Naive thymus-derived CD4-positive, alpha-beta T cell (primary cell): ENCODE measurements at regions not wholly inside any gene's neighbourhood (a gene's known extent, or its start where the extent isn't known, plus 50 kb on each side); places are given as distances from the start of the nearest gene placed in this dataset.

Source experiments
- ATAC-seq: fragments of 150-1000 bp; cut with Tn5 transposase; 2 replicates; pipeline ENCODE4 v1.10.0; 2021; ENCODE audit warnings: mild to moderate bottlenecking, moderate library complexity
- CTCF ChIA-PET: fragments of 350-600 bp; sonication (Branson Sonifier 250); formaldehyde crosslinking; loops from one replicate; lab custom pipeline; 2021; ENCODE audit warnings: antibody characterized with exemption; lab: Charles Lee
- POLR2A ChIA-PET: fragments of 350-600 bp; sonication (Branson Sonifier 250); formaldehyde crosslinking; loops from one replicate; lab custom pipeline; 2021; ENCODE audit warnings: antibody characterized with exemption, inconsistent platforms; lab: Charles Lee
- DNase-seq, 9 donors: peaks; one replicate each; pipeline versions ENCODE4 v3.0.0 to v3.0.0-alpha.2; 2020 to 2022; ENCODE audit warnings: mixed read lengths in 1 of 9
- H3K27ac ChIP-seq: one replicate; pipeline ENCODE4 v1.7.0; 2013; ENCODE audit warnings: mild to moderate bottlenecking, low read depth, low read length, moderate library complexity
- H3K27me3 ChIP-seq, 2 donors: one replicate each; pipeline ENCODE4 v1.7.0; 2013; ENCODE audit warnings: low read length in 2 of 2, mild to moderate bottlenecking in 2 of 2, moderate library complexity in 2 of 2; ENCODE audit not compliant: control insufficient read depth in 2 of 2, insufficient read depth in 2 of 2
- H3K36me3 ChIP-seq, 3 experiments: 1 replicate in 2 of 3; 2 replicates in 1 of 3; pipeline ENCODE4 v1.7.0; 2013; ENCODE audit warnings: low read length in 3 of 3, mild to moderate bottlenecking in 3 of 3, moderate library complexity in 1 of 3; ENCODE audit not compliant: insufficient read depth in 3 of 3, control insufficient read depth in 2 of 3
- H3K4me1 ChIP-seq, 2 donors: one replicate each; pipeline ENCODE4 v1.7.0; 2013; ENCODE audit warnings: low read length in 2 of 2, mild to moderate bottlenecking in 2 of 2, moderate library complexity in 1 of 2; ENCODE audit not compliant: control insufficient read depth in 2 of 2, insufficient read depth in 2 of 2
- H3K4me3 ChIP-seq: 2 replicates; pipeline ENCODE4 v1.7.0; 2013; ENCODE audit warnings: mild to moderate bottlenecking, low read length
- H3K9me3 ChIP-seq, 3 experiments: 1 replicate in 2 of 3; 2 replicates in 1 of 3; pipeline ENCODE4 v1.7.0; 2013; ENCODE audit warnings: low read length in 3 of 3; ENCODE audit not compliant: control insufficient read depth in 2 of 3
- H3K27ac Mint-ChIP-seq, 9 donors: one replicate each; pipeline ENCODE4 v1.8.0; 2020 to 2022; ENCODE audit warnings: mixed read lengths in 9 of 9, mild to moderate bottlenecking in 8 of 9, moderate library complexity in 5 of 9, inconsistent platforms in 2 of 9
- H3K27me3 Mint-ChIP-seq, 5 donors: one replicate each; pipeline ENCODE4 v1.8.0; 2021 to 2022; ENCODE audit warnings: mixed read lengths in 5 of 5, mild to moderate bottlenecking in 1 of 5
- H3K36me3 Mint-ChIP-seq, 5 donors: one replicate each; pipeline ENCODE4 v1.8.0; 2020 to 2022; ENCODE audit warnings: mixed read lengths in 5 of 5, mild to moderate bottlenecking in 3 of 5, inconsistent platforms in 1 of 5
- H3K4me1 Mint-ChIP-seq, 7 donors: one replicate each; pipeline ENCODE4 v1.8.0; 2020 to 2022; ENCODE audit warnings: mixed read lengths in 7 of 7, mild to moderate bottlenecking in 3 of 7, inconsistent platforms in 1 of 7
- H3K4me3 Mint-ChIP-seq, 10 donors: one replicate each; pipeline ENCODE4 v1.8.0; 2020 to 2022; ENCODE audit warnings: mild to moderate bottlenecking in 10 of 10, mixed read lengths in 10 of 10, moderate library complexity in 6 of 10, inconsistent platforms in 2 of 10
- H3K9me3 Mint-ChIP-seq, 11 donors: one replicate each; pipeline ENCODE4 v1.8.0; 2020 to 2022; ENCODE audit warnings: mixed read lengths in 11 of 11, mild to moderate bottlenecking in 4 of 11, inconsistent platforms in 1 of 11, moderate library complexity in 1 of 11
- intact Hi-C, 2 donors: fragments of 100-400 bp; cut with micrococcal nuclease; formaldehyde crosslinking; loops; one replicate each; pipeline ENCODE4 v1.15.1; 2023

- H3K27ac Mint-ChIP-seq = no peak overlapping the region
- H3K27me3 ChIP-seq = no peaks in the 10 kb centered on the region
- intact Hi-C loops = no loop called here
- ATAC-seq = no peak
- H3K4me1 Mint-ChIP-seq = peaks cover 0 to 11% (median 5%) of the 10 kb centered on the region in 7 donors
- ChIA-PET CTCF (no interaction called here), POLR2A (no interaction called here)
- H3K9me3 ChIP-seq = no peaks in the 10 kb centered on the region
- no peaks in the 10 kb centered on the region for H3K36me3 ChIP-seq
- no peaks in the 10 kb centered on the region for H3K36me3 Mint-ChIP-seq
- H3K4me3 Mint-ChIP-seq = no peak overlapping the region
- no peak for DNase-seq
- peaks cover 0 to 7% (median 0%) of the 10 kb centered on the region in 5 donors for H3K27me3 Mint-ChIP-seq
- H3K4me1 ChIP-seq = no peaks in the 10 kb centered on the region
- no peaks in the 10 kb centered on the region for H3K9me3 Mint-ChIP-seq
- H3K27ac ChIP-seq = no peak overlapping the region
- H3K4me3 ChIP-seq = no peak overlapping the region
Observed at GRCh38 chr10:80894797-80895467, 357.2 kb downstream of the SH2D4B start.

- no peak for DNase-seq
- no peaks in the 10 kb centered on the region for H3K9me3 Mint-ChIP-seq
- intact Hi-C loops = no loop called here
- no peaks in the 10 kb centered on the region for H3K4me1 ChIP-seq
- ChIA-PET CTCF (no interaction called here), POLR2A (no interaction called here)
- H3K27me3 Mint-ChIP-seq = peaks cover 0 to 8% (median 0%) of the 10 kb centered on the region in 5 donors
- no peak overlapping the region for H3K4me3 Mint-ChIP-seq
- no peaks in the 10 kb centered on the region for H3K9me3 ChIP-seq
- H3K4me1 Mint-ChIP-seq = peaks cover 0 to 11% (median 5%) of the 10 kb centered on the region in 7 donors
- no peaks in the 10 kb centered on the region for H3K36me3 Mint-ChIP-seq
- no peak overlapping the region for H3K4me3 ChIP-seq
- no peaks in the 10 kb centered on the region for H3K36me3 ChIP-seq
- no peaks in the 10 kb centered on the region for H3K27me3 ChIP-seq
- no peak for ATAC-seq
- H3K27ac ChIP-seq = no peak overlapping the region
- H3K27ac Mint-ChIP-seq = no peak overlapping the region
Observed at GRCh38 chr10:80896076-80896475, 358.4 kb downstream of the SH2D4B start.

GRCh38 chr10:80896959-80897358, 359.3 kb downstream of the SH2D4B start:
- peaks cover 0 to 8% (median 0%) of the 10 kb centered on the region in 5 donors for H3K27me3 Mint-ChIP-seq
- Histone ChIP-seq H3K4me1 (no peaks in the 10 kb centered on the region), H3K27ac (no peak overlapping the region), H3K27me3 (no peaks in the 10 kb centered on the region), H3K36me3 (no peaks in the 10 kb centered on the region), H3K4me3 (no peak overlapping the region), H3K9me3 (no peaks in the 10 kb centered on the region)
- ATAC-seq (no peak), DNase-seq (no peak)
- H3K4me1 Mint-ChIP-seq = peaks cover 0 to 11% (median 5%) of the 10 kb centered on the region in 7 donors
- no peak overlapping the region for H3K4me3 Mint-ChIP-seq
- CTCF ChIA-PET = interaction anchor here (0.9 kb wide), 1 partner anchor 9 kb away, joined by 4 read pairs; no protein-coding TSS in a partner anchor
- H3K27ac Mint-ChIP-seq = no peak overlapping the region
- peaks cover 0 to 1% (median 0%) of the 10 kb centered on the region in 11 donors for H3K9me3 Mint-ChIP-seq
- intact Hi-C loops = no loop called here
- POLR2A ChIA-PET = no interaction called here
- no peaks in the 10 kb centered on the region for H3K36me3 Mint-ChIP-seq

- CTCF ChIA-PET = no interaction called here
- H3K36me3 Mint-ChIP-seq = no peaks in the 10 kb centered on the region
- H3K36me3 ChIP-seq = no peaks in the 10 kb centered on the region
- ATAC-seq = no peak
- no peak for DNase-seq
- H3K27ac ChIP-seq = no peak overlapping the region
- H3K9me3 Mint-ChIP-seq = peaks cover 0 to 1% (median 0%) of the 10 kb centered on the region in 11 donors
- H3K27me3 ChIP-seq = no peaks in the 10 kb centered on the region
- no peaks in the 10 kb centered on the region for H3K4me1 ChIP-seq
- intact Hi-C loops = no loop called here
- H3K27ac Mint-ChIP-seq = no peak overlapping the region
- H3K4me3 Mint-ChIP-seq = no peak overlapping the region
- no peaks in the 10 kb centered on the region for H3K9me3 ChIP-seq
- no peaks in the 10 kb centered on the region for H3K4me1 Mint-ChIP-seq
- no peak overlapping the region for H3K4me3 ChIP-seq
- peaks cover 0 to 8% (median 0%) of the 10 kb centered on the region in 5 donors for H3K27me3 Mint-ChIP-seq
- POLR2A ChIA-PET = no interaction called here
Observed at GRCh38 chr10:80900661-80901060, 363.0 kb downstream of the SH2D4B start.

GRCh38 chr10:80908611-80909010, 370.9 kb downstream of the SH2D4B start:
- H3K36me3 ChIP-seq = no peaks in the 10 kb centered on the region
- no peaks in the 10 kb centered on the region for H3K9me3 ChIP-seq
- intact Hi-C loops = no loop called here
- no peak overlapping the region for H3K27ac ChIP-seq
- H3K27ac Mint-ChIP-seq = no peak overlapping the region
- POLR2A ChIA-PET = no interaction called here
- DNase-seq (no peak), ATAC-seq (no peak)
- H3K4me3 Mint-ChIP-seq = no peak overlapping the region
- H3K27me3 ChIP-seq = no peaks in the 10 kb centered on the region
- H3K36me3 Mint-ChIP-seq = no peaks in the 10 kb centered on the region
- H3K4me1 ChIP-seq = no peaks in the 10 kb centered on the region
- H3K9me3 Mint-ChIP-seq = peaks cover 0 to 3% (median 0%) of the 10 kb centered on the region in 11 donors
- H3K27me3 Mint-ChIP-seq = peaks cover 0 to 14% (median 9%) of the 10 kb centered on the region in 5 donors
- no peak overlapping the region for H3K4me3 ChIP-seq
- H3K4me1 Mint-ChIP-seq = peaks cover 0 to 1% (median 0%) of the 10 kb centered on the region in 7 donors
- CTCF ChIA-PET = no interaction called here

- H3K4me1 ChIP-seq = no peaks in the 10 kb centered on the region
- H3K9me3 ChIP-seq = no peaks in the 10 kb centered on the region
- intact Hi-C loops = no loop called here
- no peak for ATAC-seq
- H3K4me3 ChIP-seq = no peak overlapping the region
- Mint-ChIP-seq H3K27me3 (peaks cover 0 to 16% (median 9%) of the 10 kb centered on the region in 5 donors), H3K4me1 (peaks cover 0 to 1% (median 0%) of the 10 kb centered on the region in 7 donors), H3K27ac (no peak overlapping the region), H3K36me3 (no peaks in the 10 kb centered on the region), H3K4me3 (no peak overlapping the region), H3K9me3 (peaks cover 0 to 3% (median 0%) of the 10 kb centered on the region in 11 donors)
- POLR2A ChIA-PET = no interaction called here
- no peak for DNase-seq
- H3K27me3 ChIP-seq = no peaks in the 10 kb centered on the region
- no peak overlapping the region for H3K27ac ChIP-seq
- no peaks in the 10 kb centered on the region for H3K36me3 ChIP-seq
- CTCF ChIA-PET = no interaction called here
Observed at GRCh38 chr10:80909254-80909653, 371.6 kb downstream of the SH2D4B start.

- ATAC-seq (no peak), DNase-seq (no peak)
- H3K27me3 Mint-ChIP-seq = peaks cover 7 to 40% (median 13%) of the 10 kb centered on the region in 5 donors
- no peaks in the 10 kb centered on the region for H3K36me3 Mint-ChIP-seq
- H3K4me1 ChIP-seq = no peaks in the 10 kb centered on the region
- POLR2A ChIA-PET = no interaction called here
- CTCF ChIA-PET = no interaction called here
- no peaks in the 10 kb centered on the region for H3K4me1 Mint-ChIP-seq
- no peak overlapping the region for H3K27ac Mint-ChIP-seq
- H3K9me3 ChIP-seq = no peaks in the 10 kb centered on the region
- H3K27me3 ChIP-seq = no peaks in the 10 kb centered on the region
- H3K36me3 ChIP-seq = no peaks in the 10 kb centered on the region
- no peak overlapping the region for H3K4me3 ChIP-seq
- intact Hi-C loops = no loop called here
- H3K4me3 Mint-ChIP-seq = no peak overlapping the region
- H3K9me3 Mint-ChIP-seq = no peaks in the 10 kb centered on the region
- H3K27ac ChIP-seq = no peak overlapping the region
Observed at GRCh38 chr10:80917636-80918035, 379.9 kb downstream of the SH2D4B start.
